Breast epithelium (tissue), 4 donors: ENCODE measurements at regions not wholly inside any gene's neighbourhood (a gene's known extent, or its start where the extent isn't known, plus 50 kb on each side); places are given as distances from the start of the nearest gene placed in this dataset.
"Not testable (repeated sequence)": the region's sequence is repeated elsewhere in the genome, so short reads cannot be mapped to it uniquely, and the experiment has no call there.

Source experiments
- DNase-seq, 2 donors: peaks; one replicate each; pipeline ENCODE4 v3.0.0-alpha.2; 2019; ENCODE audit warnings: low spot score in 2 of 2
- H3K27ac ChIP-seq, 2 donors: fragments of 200-600 bp; sonication (generic) in 1 of 2; one replicate each; pipeline ENCODE4 v1.5.1; 2016 to 2019; ENCODE audit warnings: mild to moderate bottlenecking in 1 of 2
- H3K27me3 ChIP-seq, 2 donors: fragments of 200-600 bp; sonication (generic) in 1 of 2; one replicate each; pipeline versions ENCODE4 v1.5.1 to v1.6.0; 2017 to 2019; ENCODE audit warnings: control low read depth in 1 of 2, mild to moderate bottlenecking in 1 of 2
- H3K36me3 ChIP-seq: fragments of 200-600 bp; one replicate; pipeline ENCODE4 v1.5.1; 2019
- H3K4me1 ChIP-seq, 2 donors: fragments of 200-600 bp; sonication (generic); one replicate each; pipeline ENCODE4 v1.5.1; 2016 to 2019; ENCODE audit warnings: control low read depth in 1 of 2
- H3K4me3 ChIP-seq, 3 donors: fragments of 200-600 bp; sonication (generic); 1 replicate in 2 of 3; 2 replicates in 1 of 3; pipeline ENCODE4 v1.5.1; 2016 to 2019; ENCODE audit warnings: mild to moderate bottlenecking in 3 of 3, moderate library complexity in 2 of 3
- H3K9me3 ChIP-seq, 2 donors: fragments of 200-600 bp; sonication (generic) in 1 of 2; one replicate each; pipeline ENCODE4 v1.5.1; 2016 to 2019; ENCODE audit warnings: control low read depth in 1 of 2
- POLR2A ChIP-seq: fragments of 450-650 bp; IDR thresholded peaks from one replicate; pipeline ENCODE4 v1.6.1; 2016; ENCODE audit warnings: antibody characterized with exemption, mild to moderate bottlenecking, moderate library complexity
- POLR2AphosphoS5 ChIP-seq, 3 donors: sonication (generic); formaldehyde crosslinking; IDR thresholded peaks; one replicate each; pipeline ENCODE4 v1.6.1; 2017; ENCODE audit warnings: antibody characterized with exemption in 3 of 3
- intact Hi-C: fragments of 100-400 bp; cut with DNase I; formaldehyde crosslinking; loops from one replicate; pipeline ENCODE4 v1.15.1; 2023; ENCODE audit warnings: low total_unique reads
- TF ChIP-seq, protein P1 (sequence below), 3 donors: fragments of 450-650 bp; IDR thresholded peaks; one replicate each; pipeline ENCODE4 v1.5.1; 2016 to 2017; ENCODE audit warnings: antibody characterized with exemption in 3 of 3, mild to moderate bottlenecking in 3 of 3, moderate library complexity in 3 of 3

- intact Hi-C loops = no loop called here
- TF ChIP-seq, protein P1, sequence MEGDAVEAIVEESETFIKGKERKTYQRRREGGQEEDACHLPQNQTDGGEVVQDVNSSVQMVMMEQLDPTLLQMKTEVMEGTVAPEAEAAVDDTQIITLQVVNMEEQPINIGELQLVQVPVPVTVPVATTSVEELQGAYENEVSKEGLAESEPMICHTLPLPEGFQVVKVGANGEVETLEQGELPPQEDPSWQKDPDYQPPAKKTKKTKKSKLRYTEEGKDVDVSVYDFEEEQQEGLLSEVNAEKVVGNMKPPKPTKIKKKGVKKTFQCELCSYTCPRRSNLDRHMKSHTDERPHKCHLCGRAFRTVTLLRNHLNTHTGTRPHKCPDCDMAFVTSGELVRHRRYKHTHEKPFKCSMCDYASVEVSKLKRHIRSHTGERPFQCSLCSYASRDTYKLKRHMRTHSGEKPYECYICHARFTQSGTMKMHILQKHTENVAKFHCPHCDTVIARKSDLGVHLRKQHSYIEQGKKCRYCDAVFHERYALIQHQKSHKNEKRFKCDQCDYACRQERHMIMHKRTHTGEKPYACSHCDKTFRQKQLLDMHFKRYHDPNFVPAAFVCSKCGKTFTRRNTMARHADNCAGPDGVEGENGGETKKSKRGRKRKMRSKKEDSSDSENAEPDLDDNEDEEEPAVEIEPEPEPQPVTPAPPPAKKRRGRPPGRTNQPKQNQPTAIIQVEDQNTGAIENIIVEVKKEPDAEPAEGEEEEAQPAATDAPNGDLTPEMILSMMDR (IDR thresholded peaks at IDR 0.05) = no peak
- TF ChIP-seq POLR2A (no peak), POLR2AphosphoS5 (IDR thresholded peaks at IDR 0.05) (no peak)
- no peak overlapping the region for H3K27ac ChIP-seq
- no peak for DNase-seq
- no peaks in the 10 kb centered on the region for H3K27me3 ChIP-seq
- no peaks in the 10 kb centered on the region for H3K9me3 ChIP-seq
- no peaks in the 10 kb centered on the region for H3K36me3 ChIP-seq
- H3K4me3 ChIP-seq = no peak overlapping the region
- H3K4me1 ChIP-seq = no peaks in the 10 kb centered on the region
Measured at GRCh38 chr7:149638566-149639320, 134.6 kb downstream of the ZNF467 start.

GRCh38 chr7:149637911-149638565 lies 135.3 kb downstream of the ZNF467 start:
- H3K4me3 ChIP-seq = no peak overlapping the region
- no peaks in the 10 kb centered on the region for H3K27me3 ChIP-seq
- no peaks in the 10 kb centered on the region for H3K9me3 ChIP-seq
- H3K36me3 ChIP-seq = no peaks in the 10 kb centered on the region
- no peak for DNase-seq
- TF ChIP-seq POLR2AphosphoS5 (IDR thresholded peaks at IDR 0.05) (no peak), POLR2A (no peak)
- no peaks in the 10 kb centered on the region for H3K4me1 ChIP-seq
- no peak overlapping the region for H3K27ac ChIP-seq
- intact Hi-C loops = no loop called here

- DNase-seq = no peak
- Histone ChIP-seq H3K36me3 (no peaks in the 10 kb centered on the region), H3K27ac (no peak overlapping the region), H3K4me1 (no peaks in the 10 kb centered on the region), H3K9me3 (no peaks in the 10 kb centered on the region), H3K4me3 (no peak overlapping the region), H3K27me3 (no peaks in the 10 kb centered on the region)
- intact Hi-C loops = no loop called here
- TF ChIP-seq, protein P1 (IDR thresholded peaks at IDR 0.05) = no peak
- TF ChIP-seq POLR2A (no peak), POLR2AphosphoS5 (IDR thresholded peaks at IDR 0.05) (no peak)
Measured at GRCh38 chr7:149635561-149636329, 137.6 kb downstream of the ZNF467 start.

DNA sequence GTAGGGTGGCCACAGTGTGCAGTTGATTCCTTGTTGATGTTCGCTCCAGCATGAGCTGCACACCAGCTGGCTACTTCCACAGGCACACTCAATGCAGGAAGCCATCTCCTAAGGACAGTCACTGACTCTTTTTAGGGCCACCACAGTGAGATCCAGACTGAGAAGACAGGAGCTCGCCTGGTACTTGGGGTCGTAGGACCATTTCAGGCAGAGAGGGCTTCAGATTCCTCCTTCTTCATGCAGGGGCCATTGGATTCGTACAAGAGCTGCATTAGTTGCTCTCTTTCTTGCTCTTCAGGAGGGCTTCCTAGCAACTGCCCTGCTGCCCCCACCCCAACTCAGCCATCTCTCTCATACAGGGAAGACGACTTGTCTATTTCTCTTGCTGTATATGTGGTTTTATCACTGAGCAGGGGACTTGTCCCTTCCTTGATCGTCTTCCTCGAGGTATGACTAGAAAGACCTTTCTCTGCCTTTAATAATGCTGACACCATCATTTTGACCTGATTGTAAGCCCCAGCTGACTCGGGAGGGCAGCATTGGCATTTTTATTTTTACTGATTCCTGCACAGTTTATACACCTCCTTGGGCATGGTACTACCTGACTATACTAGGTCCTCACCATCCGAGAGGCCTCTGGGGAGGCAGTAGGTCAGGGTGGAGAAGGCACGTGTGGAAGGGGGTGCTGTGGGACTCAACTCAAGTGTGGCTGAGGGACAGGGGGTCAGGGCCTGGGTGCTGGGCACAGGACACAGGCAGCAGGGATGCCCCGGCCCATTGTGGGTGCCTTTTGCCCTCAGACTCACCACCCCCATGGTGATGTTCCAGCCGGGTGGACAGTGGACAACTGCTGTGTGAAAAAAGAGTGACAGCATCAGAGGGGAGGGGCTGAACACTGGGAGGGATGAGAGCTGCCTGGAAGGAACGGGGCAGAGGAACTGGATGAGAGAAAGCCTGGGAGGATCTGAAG lies 136.7 kb upstream of the ZNF746 start:
- no peaks in the 10 kb centered on the region for H3K4me1 ChIP-seq
- DNase-seq = no peak
- TF ChIP-seq POLR2A (no peak), POLR2AphosphoS5 (IDR thresholded peaks at IDR 0.05) (no peak)
- TF ChIP-seq, protein P1 (IDR thresholded peaks at IDR 0.05) = no peak
- H3K9me3 ChIP-seq = no peaks in the 10 kb centered on the region
- no peak overlapping the region for H3K4me3 ChIP-seq
- intact Hi-C loops = no loop called here
- no peaks in the 10 kb centered on the region for H3K27me3 ChIP-seq
- no peak overlapping the region for H3K27ac ChIP-seq
- no peaks in the 10 kb centered on the region for H3K36me3 ChIP-seq

GRCh38 chr7:149628361-149629149 lies 130.9 kb upstream of the ZNF746 start:
- not testable (repeated sequence) for DNase-seq

More at GRCh38 chr7:149628361-149629149, 130.9 kb upstream of the ZNF746 start:
- H3K4me3 ChIP-seq, intact Hi-C loops, H3K36me3 ChIP-seq, H3K9me3 ChIP-seq, H3K4me1 ChIP-seq, H3K27me3 ChIP-seq, H3K27ac ChIP-seq: not testable (repeated sequence)
